ENCODE measurements at regions not wholly inside any gene's neighbourhood (a gene's known extent, or its start where the extent isn't known, plus 50 kb on each side); places are given as distances from the start of the nearest gene placed in this dataset.
"Not testable (repeated sequence)": the region's sequence is repeated elsewhere in the genome, so short reads cannot be mapped to it uniquely, and the experiment has no call there.

DNA sequence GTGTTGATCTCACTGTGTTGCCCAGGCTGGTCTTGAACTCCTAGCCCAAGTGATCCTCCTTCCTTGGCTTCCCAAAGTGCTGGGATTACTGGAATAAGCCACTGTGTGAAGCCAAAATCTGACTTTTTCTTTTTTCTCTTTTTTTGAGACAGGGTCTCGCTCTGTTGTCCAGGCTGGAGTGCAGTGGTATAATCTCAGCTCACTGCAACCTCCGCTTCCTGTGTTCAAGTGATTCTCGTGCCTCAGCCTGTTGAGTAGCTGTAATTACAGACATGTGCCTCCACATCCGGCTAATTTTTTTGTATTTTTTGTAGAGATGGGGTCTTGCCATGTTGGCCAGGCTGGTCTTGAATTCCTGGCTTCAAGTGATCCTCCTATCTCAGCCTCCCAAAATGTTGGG lies 61.3 kb downstream of the IRX5 start:
- POLR2A ChIA-PET; H3K27ac ChIP-seq (ENCODE audit: extremely low read depth, low read depth, low read length); intact Hi-C loops (cut with micrococcal nuclease); H3K9me3 ChIP-seq (replicated peaks; ENCODE audit: control insufficient read depth, insufficient read depth, low read depth, low read length); ATAC-seq; H3K4me1 ChIP-seq (replicated peaks in 1 of 2; ENCODE audit: control insufficient read depth in 2 of 2, insufficient read depth in 2 of 2, low read length in 2 of 2); DNase-seq (ENCODE audit: extremely low read depth in 1 of 4, low spot score in 3 of 4); H3K4me2 ChIP-seq (ENCODE audit: insufficient read depth, low read length); BruUV-seq (replicated peaks); CTCF ChIA-PET (ENCODE audit: low intra/inter-chr PET ratio); H3K9ac ChIP-seq (ENCODE audit: insufficient read depth in 1 of 2, low read depth in 2 of 2, low read length in 2 of 2); H3K9me1 ChIP-seq (ENCODE audit: control insufficient read depth, insufficient read depth, low read length); FAIRE-seq; H4K20me1 ChIP-seq (replicated peaks; ENCODE audit: control insufficient read depth, insufficient read depth, low read length); H3K4me3 ChIP-seq; H2AFZ ChIP-seq (ENCODE audit: low read depth, low read length); H3K36me3 ChIP-seq (ENCODE audit: control insufficient read depth, insufficient read depth, low read length); in situ Hi-C loops (cut with MboI); H3K79me2 ChIP-seq (ENCODE audit: control insufficient read depth, insufficient read depth, low read length): not testable (repeated sequence)
- peaks cover 13 to 27% of the 10 kb centered on the region in 2 experiments for H3K27me3 ChIP-seq (ENCODE audit: control insufficient read depth in 2 of 2, insufficient read depth in 2 of 2, low read length in 2 of 2)
- WGBS (ENCODE audit: insufficient coverage, low coverage, missing lambda C conversion rate), result 0% methylated on average over 4 of the region's 4 CpGs
- TF ChIP-seq ZNF121 (CRISPR knock-in tag; conservative IDR thresholded peaks at IDR 0.05), result peak; percentile 58; the same call in 1 of the 2 replicates

- ChIA-PET CTCF (ENCODE audit: low intra/inter-chr PET ratio) (no interaction called here), POLR2A (no interaction called here)
- Histone ChIP-seq H3K4me3 (no peak overlapping the region), H3K9me3 (replicated peaks; ENCODE audit: control insufficient read depth, insufficient read depth, low read depth, low read length) (no peaks in the 10 kb centered on the region), H3K79me2 (ENCODE audit: control insufficient read depth, insufficient read depth, low read length) (no peaks in the 10 kb centered on the region), H2AFZ (ENCODE audit: low read depth, low read length) (no peak overlapping the region), H3K9ac (ENCODE audit: insufficient read depth in 1 of 2, low read depth in 2 of 2, low read length in 2 of 2) (no peak overlapping the region), H3K4me2 (ENCODE audit: insufficient read depth, low read length) (no peak overlapping the region), H3K9me1 (ENCODE audit: control insufficient read depth, insufficient read depth, low read length) (no peaks in the 10 kb centered on the region), H3K36me3 (ENCODE audit: control insufficient read depth, insufficient read depth, low read length) (no peaks in the 10 kb centered on the region), H3K27ac (ENCODE audit: extremely low read depth, low read depth, low read length) (no peak overlapping the region), H3K27me3 (ENCODE audit: control insufficient read depth in 2 of 2, insufficient read depth in 2 of 2, low read length in 2 of 2) (peaks cover 1 to 26% of the 10 kb centered on the region in 2 experiments; a peak in 4 of 5 replicates), H3K4me1 (replicated peaks in 1 of 2; ENCODE audit: control insufficient read depth in 2 of 2, insufficient read depth in 2 of 2, low read length in 2 of 2) (no peaks in the 10 kb centered on the region), H4K20me1 (replicated peaks; ENCODE audit: control insufficient read depth, insufficient read depth, low read length) (0 out of 2 replicates have a peak, but pooled peaks cover 1% of the 10 kb centered on the region)
- BruUV-seq (replicated peaks), result no TSS peak
- in situ Hi-C loops (cut with MboI) (no loop called here), intact Hi-C loops (cut with micrococcal nuclease) (no loop called here)
- 0% methylated on average over 2 of the region's 2 CpGs for WGBS (ENCODE audit: insufficient coverage, low coverage, missing lambda C conversion rate)
- DNase-seq (ENCODE audit: extremely low read depth in 1 of 4, low spot score in 3 of 4), result peak in 1 of 4 experiments; percentile 17
- TF ChIP-seq POU5F1 (IDR thresholded peaks at IDR 0.05; ENCODE audit: borderline replicate concordance, low read depth, low read length, partially characterized antibody) (no peak), BCOR (IDR thresholded peaks at IDR 0.05) (peak; percentile 35; the same call in 1 of the 2 replicates), KDM1A (IDR thresholded peaks at IDR 0.05) (peak in 1 of 2 experiments; percentile 36; a peak in 1 of 4 replicates), RBM25 (IDR thresholded peaks at IDR 0.05; ENCODE audit: low read depth, low read length, severe bottlenecking) (peak; percentile 82)
- ATAC-seq, result no peak
- FAIRE-seq, result no peak
These were observed 62.6 kb downstream of the IRX5 start for GRCh38 chr16:54993106-54993895.

Data from K562 (cell line).